ENCODE measurements at regions not wholly inside any gene's neighbourhood (a gene's known extent, or its start where the extent isn't known, plus 50 kb on each side); places are given as distances from the start of the nearest gene placed in this dataset.
"Not testable (repeated sequence)": the region's sequence is repeated elsewhere in the genome, so short reads cannot be mapped to it uniquely, and the experiment has no call there.

- H4K20me1 ChIP-seq (ENCODE audit: insufficient read depth): no peaks in the 10 kb centered on the region
- no peak overlapping the region for H3K9ac ChIP-seq
- no peaks in the 10 kb centered on the region for H3K9me3 ChIP-seq
- no peak overlapping the region for H3K27ac ChIP-seq (ENCODE audit: low read depth in 2 of 2, low read length in 1 of 2)
- H3K36me3 ChIP-seq (replicated peaks in 1 of 2; ENCODE audit: control insufficient read depth in 1 of 2, insufficient read depth in 2 of 2, low read length in 1 of 2): no peaks in the 10 kb centered on the region
- ChIA-PET POLR2A (no interaction called here), CTCF (interaction anchor here (2.7 kb wide), 1 partner anchor 15 kb away, joined by 15 read pairs; no protein-coding TSS in a partner anchor)
- no peaks in the 10 kb centered on the region for H3K4me1 ChIP-seq (ENCODE audit: control insufficient read depth in 1 of 2, insufficient read depth in 2 of 2, low read depth in 1 of 2, low read length in 1 of 2)
- no peak overlapping the region for H3K4me2 ChIP-seq
- no peaks in the 10 kb centered on the region; the same call in 1 of the 2 replicates for H3K27me3 ChIP-seq (ENCODE audit: insufficient read depth)
- H3K79me2 ChIP-seq (ENCODE audit: insufficient read depth): no peaks in the 10 kb centered on the region
- no peak overlapping the region for H2AFZ ChIP-seq (ENCODE audit: low read depth)
- H3K4me3 ChIP-seq (ENCODE audit: low read depth in 2 of 2, low read length in 1 of 2): no peak overlapping the region
- no peaks in the 10 kb centered on the region for H3K9me2 ChIP-seq
- TF ChIP-seq ELF1 (IDR thresholded peaks at IDR 0.05) (no peak), TAF1 (IDR thresholded peaks at IDR 0.05; ENCODE audit: borderline replicate concordance, low read depth, low read length) (no peak), RXRA (IDR thresholded peaks at IDR 0.05; ENCODE audit: borderline replicate concordance, low read depth) (no peak), RFX5 (IDR thresholded peaks at IDR 0.05; ENCODE audit: low read length) (no peak), USF2 (IDR thresholded peaks at IDR 0.05; ENCODE audit: borderline replicate concordance, low read depth, low read length) (no peak), FOXJ3 (CRISPR knock-in tag; IDR thresholded peaks at IDR 0.05) (no peak), TCF12 (IDR thresholded peaks at IDR 0.05) (no peak), RAD21 (IDR thresholded peaks at IDR 0.05; ENCODE audit: low read length) (no peak), MXI1 (IDR thresholded peaks at IDR 0.05; ENCODE audit: low read depth, low read length) (no peak), EZH2phosphoT487 (IDR thresholded peaks at IDR 0.05; ENCODE audit: borderline replicate concordance, low read depth) (no peak), FOSL2 (IDR thresholded peaks at IDR 0.05; ENCODE audit: borderline replicate concordance, low read depth) (no peak), NRF1 (IDR thresholded peaks at IDR 0.05; ENCODE audit: low read depth, low read length) (no peak), MAX (IDR thresholded peaks at IDR 0.05; ENCODE audit: low read depth) (no peak), EP300 (IDR thresholded peaks at IDR 0.05; ENCODE audit: borderline replicate concordance in 1 of 2, low read depth in 1 of 2, low read length in 1 of 2) (no peak), POLR2AphosphoS5 (IDR thresholded peaks at IDR 0.05; ENCODE audit: low read depth, low read length) (no peak), PBX3 (IDR thresholded peaks at IDR 0.05) (no peak), CHD2 (IDR thresholded peaks at IDR 0.05; ENCODE audit: low read length, partially characterized antibody) (no peak)
- no peaks in the 10 kb centered on the region for H3F3A ChIP-seq (replicated peaks; ENCODE audit: insufficient read depth)
- no peak for DNase-seq
Measured at GRCh38 chrX:40809210-40809609, 73.9 kb upstream of the MED14 start.

GRCh38 chrX:40815045-40815444 is 79.7 kb upstream of the MED14 start:
- H3K9ac ChIP-seq; H3K79me2 ChIP-seq (ENCODE audit: insufficient read depth); H3K9me2 ChIP-seq; H3K4me1 ChIP-seq (ENCODE audit: control insufficient read depth in 1 of 2, insufficient read depth in 2 of 2, low read depth in 1 of 2, low read length in 1 of 2); CTCF ChIA-PET; H3F3A ChIP-seq (replicated peaks; ENCODE audit: insufficient read depth); DNase-seq; H3K36me3 ChIP-seq (replicated peaks in 1 of 2; ENCODE audit: control insufficient read depth in 1 of 2, insufficient read depth in 2 of 2, low read length in 1 of 2); H3K4me3 ChIP-seq (ENCODE audit: low read depth in 2 of 2, low read length in 1 of 2); H2AFZ ChIP-seq (ENCODE audit: low read depth); H3K27ac ChIP-seq (ENCODE audit: low read depth in 2 of 2, low read length in 1 of 2); H3K27me3 ChIP-seq (ENCODE audit: insufficient read depth); POLR2A ChIA-PET; H3K4me2 ChIP-seq; H3K9me3 ChIP-seq; H4K20me1 ChIP-seq (ENCODE audit: insufficient read depth): not testable (repeated sequence)
